HCT116 (cell line): ENCODE measurements at regions not wholly inside any gene's neighbourhood (a gene's known extent, or its start where the extent isn't known, plus 50 kb on each side); places are given as distances from the start of the nearest gene placed in this dataset.

Experiments
- CBX3 ChIP-seq: IDR thresholded peaks from 2 replicates; pipeline ENCODE4 v1.6.1; 2012; ENCODE audit warnings: low read depth
- EZH2 ChIP-seq: fragments of 200-600 bp; sonication (generic); IDR thresholded peaks from 2 replicates; pipeline ENCODE4 v1.6.1; 2017; ENCODE audit warnings: antibody characterized with exemption, mixed run types
- EZH2phosphoT487 ChIP-seq: fragments of 200-600 bp; IDR thresholded peaks from 2 replicates; pipeline ENCODE4 v1.6.1; 2018; ENCODE audit warnings: antibody characterized with exemption, borderline replicate concordance
- JUND ChIP-seq: IDR thresholded peaks from 2 replicates; pipeline ENCODE4 v1.6.1; 2012
- POLR2A ChIP-seq: IDR thresholded peaks from 2 replicates; pipeline ENCODE4 v1.7.0; 2011; ENCODE audit warnings: borderline replicate concordance; ENCODE audit not compliant: insufficient read depth, insufficient read length; ENCODE audit errors: extremely low read depth
- POLR2AphosphoS5 ChIP-seq: IDR thresholded peaks from 2 replicates; pipeline ENCODE4 v1.6.1; 2011; ENCODE audit warnings: mild to moderate bottlenecking, low read depth, low read length, moderate library complexity
- YY1 ChIP-seq: IDR thresholded peaks from 2 replicates; pipeline ENCODE4 v1.6.1; 2011; ENCODE audit warnings: low read length, low read depth, moderate library complexity, mild to moderate bottlenecking; ENCODE audit not compliant: insufficient replicate concordance; ENCODE audit errors: extremely low read depth
- ZNF274 ChIP-seq: fragments of 200-500 bp; sonication (Bioruptor generic); IDR thresholded peaks from 2 replicates; pipeline ENCODE4 v1.6.1; 2014; ENCODE audit warnings: mild to moderate bottlenecking, low read depth, low read length, inconsistent platforms
- TF ChIP-seq, protein P1 (sequence below), 3 experiments: fragments of 200-600 bp in 1 of 3; sonication (generic) in 1 of 3; IDR thresholded peaks in 2 of 3; conservative IDR thresholded peaks in 1 of 3; 2 replicates each; pipeline ENCODE4 v1.5.1; 2012 to 2017; ENCODE audit warnings: low read depth in 2 of 3, low read length in 2 of 3, antibody characterized with exemption in 1 of 3, borderline replicate concordance in 1 of 3, control low read depth in 1 of 3, mild to moderate bottlenecking in 1 of 3, mixed read lengths in 1 of 3, mixed run types in 1 of 3, moderate library complexity in 1 of 3; ENCODE audit not compliant: insufficient read depth in 1 of 3
- TF ChIP-seq, protein P2 (sequence below): IDR thresholded peaks from 2 replicates; pipeline ENCODE4 v1.6.1; 2012
- TF ChIP-seq, protein P3 (sequence below): IDR thresholded peaks from 2 replicates; pipeline ENCODE4 v1.6.1; 2012
- TF ChIP-seq, protein P4 (sequence below): IDR thresholded peaks from 2 replicates; pipeline ENCODE4 v1.6.1; 2012; ENCODE audit warnings: low read depth

DNA sequence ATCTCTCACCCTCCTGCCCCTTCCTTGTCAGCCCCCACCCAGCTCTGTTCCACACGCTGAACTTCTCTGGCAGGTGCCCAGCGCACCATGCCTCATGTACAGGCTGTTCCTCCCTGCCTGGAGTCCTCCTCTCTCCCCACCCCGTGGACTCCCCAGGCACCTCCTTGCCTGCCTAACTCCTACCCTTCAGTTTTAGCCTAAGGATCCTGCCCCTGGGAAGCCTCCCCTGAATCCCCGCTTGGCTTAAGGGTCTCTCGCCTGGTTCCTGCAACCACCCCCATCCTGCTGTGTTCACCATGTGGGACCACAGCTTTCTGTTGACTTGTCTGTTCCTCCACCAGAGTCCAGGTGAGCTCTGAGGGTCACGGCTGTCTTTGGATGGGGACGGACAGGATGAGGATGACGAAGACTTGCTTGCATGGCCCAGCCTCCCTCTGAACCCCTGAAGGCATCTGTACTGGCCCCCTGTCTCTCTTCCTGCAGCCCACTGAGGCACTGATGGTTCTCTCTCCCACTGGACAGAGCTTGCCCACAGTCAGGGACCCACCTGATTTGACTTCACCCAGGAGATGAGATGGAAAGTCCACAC is 153.2 kb upstream of the C1orf174 start:
- TF ChIP-seq CBX3 (no peak), POLR2A (no peak), POLR2AphosphoS5 (no peak), JUND (no peak), EZH2phosphoT487 (no peak), ZNF274 (no peak), YY1 (no peak), EZH2 (no peak)
- TF ChIP-seq, protein P1, sequence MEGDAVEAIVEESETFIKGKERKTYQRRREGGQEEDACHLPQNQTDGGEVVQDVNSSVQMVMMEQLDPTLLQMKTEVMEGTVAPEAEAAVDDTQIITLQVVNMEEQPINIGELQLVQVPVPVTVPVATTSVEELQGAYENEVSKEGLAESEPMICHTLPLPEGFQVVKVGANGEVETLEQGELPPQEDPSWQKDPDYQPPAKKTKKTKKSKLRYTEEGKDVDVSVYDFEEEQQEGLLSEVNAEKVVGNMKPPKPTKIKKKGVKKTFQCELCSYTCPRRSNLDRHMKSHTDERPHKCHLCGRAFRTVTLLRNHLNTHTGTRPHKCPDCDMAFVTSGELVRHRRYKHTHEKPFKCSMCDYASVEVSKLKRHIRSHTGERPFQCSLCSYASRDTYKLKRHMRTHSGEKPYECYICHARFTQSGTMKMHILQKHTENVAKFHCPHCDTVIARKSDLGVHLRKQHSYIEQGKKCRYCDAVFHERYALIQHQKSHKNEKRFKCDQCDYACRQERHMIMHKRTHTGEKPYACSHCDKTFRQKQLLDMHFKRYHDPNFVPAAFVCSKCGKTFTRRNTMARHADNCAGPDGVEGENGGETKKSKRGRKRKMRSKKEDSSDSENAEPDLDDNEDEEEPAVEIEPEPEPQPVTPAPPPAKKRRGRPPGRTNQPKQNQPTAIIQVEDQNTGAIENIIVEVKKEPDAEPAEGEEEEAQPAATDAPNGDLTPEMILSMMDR (IDR thresholded peaks at IDR 0.05 in 2 of 3, conservative IDR thresholded peaks at IDR 0.05 in 1 of 3; ENCODE audit: borderline replicate concordance in 1 of 3, insufficient read depth in 1 of 3, low read depth in 2 of 3, low read length in 2 of 3), result no peak
- TF ChIP-seq, protein P2, sequence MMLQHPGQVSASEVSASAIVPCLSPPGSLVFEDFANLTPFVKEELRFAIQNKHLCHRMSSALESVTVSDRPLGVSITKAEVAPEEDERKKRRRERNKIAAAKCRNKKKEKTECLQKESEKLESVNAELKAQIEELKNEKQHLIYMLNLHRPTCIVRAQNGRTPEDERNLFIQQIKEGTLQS, result no peak
- TF ChIP-seq, protein P3, sequence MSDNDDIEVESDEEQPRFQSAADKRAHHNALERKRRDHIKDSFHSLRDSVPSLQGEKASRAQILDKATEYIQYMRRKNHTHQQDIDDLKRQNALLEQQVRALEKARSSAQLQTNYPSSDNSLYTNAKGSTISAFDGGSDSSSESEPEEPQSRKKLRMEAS, result no peak
- TF ChIP-seq, protein P4, sequence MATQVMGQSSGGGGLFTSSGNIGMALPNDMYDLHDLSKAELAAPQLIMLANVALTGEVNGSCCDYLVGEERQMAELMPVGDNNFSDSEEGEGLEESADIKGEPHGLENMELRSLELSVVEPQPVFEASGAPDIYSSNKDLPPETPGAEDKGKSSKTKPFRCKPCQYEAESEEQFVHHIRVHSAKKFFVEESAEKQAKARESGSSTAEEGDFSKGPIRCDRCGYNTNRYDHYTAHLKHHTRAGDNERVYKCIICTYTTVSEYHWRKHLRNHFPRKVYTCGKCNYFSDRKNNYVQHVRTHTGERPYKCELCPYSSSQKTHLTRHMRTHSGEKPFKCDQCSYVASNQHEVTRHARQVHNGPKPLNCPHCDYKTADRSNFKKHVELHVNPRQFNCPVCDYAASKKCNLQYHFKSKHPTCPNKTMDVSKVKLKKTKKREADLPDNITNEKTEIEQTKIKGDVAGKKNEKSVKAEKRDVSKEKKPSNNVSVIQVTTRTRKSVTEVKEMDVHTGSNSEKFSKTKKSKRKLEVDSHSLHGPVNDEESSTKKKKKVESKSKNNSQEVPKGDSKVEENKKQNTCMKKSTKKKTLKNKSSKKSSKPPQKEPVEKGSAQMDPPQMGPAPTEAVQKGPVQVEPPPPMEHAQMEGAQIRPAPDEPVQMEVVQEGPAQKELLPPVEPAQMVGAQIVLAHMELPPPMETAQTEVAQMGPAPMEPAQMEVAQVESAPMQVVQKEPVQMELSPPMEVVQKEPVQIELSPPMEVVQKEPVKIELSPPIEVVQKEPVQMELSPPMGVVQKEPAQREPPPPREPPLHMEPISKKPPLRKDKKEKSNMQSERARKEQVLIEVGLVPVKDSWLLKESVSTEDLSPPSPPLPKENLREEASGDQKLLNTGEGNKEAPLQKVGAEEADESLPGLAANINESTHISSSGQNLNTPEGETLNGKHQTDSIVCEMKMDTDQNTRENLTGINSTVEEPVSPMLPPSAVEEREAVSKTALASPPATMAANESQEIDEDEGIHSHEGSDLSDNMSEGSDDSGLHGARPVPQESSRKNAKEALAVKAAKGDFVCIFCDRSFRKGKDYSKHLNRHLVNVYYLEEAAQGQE, result no peak
